HEK293T (cell line): ENCODE measurements at regions not wholly inside any gene's neighbourhood (a gene's known extent, or its start where the extent isn't known, plus 50 kb on each side); places are given as distances from the start of the nearest gene placed in this dataset.

Experiments used
- NFRKB ChIP-seq: fragments of 450-650 bp; IDR thresholded peaks from 2 replicates; pipeline ENCODE4 v1.6.1; 2016; ENCODE audit warnings: mild to moderate bottlenecking, moderate library complexity
- SP1 ChIP-seq: fragments of 450-650 bp; IDR thresholded peaks from 2 replicates; pipeline ENCODE4 v1.6.1; 2017
- TARDBP ChIP-seq: fragments of 450-650 bp; IDR thresholded peaks from 2 replicates; pipeline ENCODE4 v1.6.1; 2016

- TF ChIP-seq TARDBP (no peak), NFRKB (no peak), SP1 (no peak)
Observed at GRCh38 chr16:50448981-50449380, 80.2 kb upstream of the BRD7 start.
